ENCODE measurements at regions not wholly inside any gene's neighbourhood (a gene's known extent, or its start where the extent isn't known, plus 50 kb on each side); places are given as distances from the start of the nearest gene placed in this dataset.
A peak's percentile ranks its signal among the peaks of the same experiment; 100 is the strongest.

DNA sequence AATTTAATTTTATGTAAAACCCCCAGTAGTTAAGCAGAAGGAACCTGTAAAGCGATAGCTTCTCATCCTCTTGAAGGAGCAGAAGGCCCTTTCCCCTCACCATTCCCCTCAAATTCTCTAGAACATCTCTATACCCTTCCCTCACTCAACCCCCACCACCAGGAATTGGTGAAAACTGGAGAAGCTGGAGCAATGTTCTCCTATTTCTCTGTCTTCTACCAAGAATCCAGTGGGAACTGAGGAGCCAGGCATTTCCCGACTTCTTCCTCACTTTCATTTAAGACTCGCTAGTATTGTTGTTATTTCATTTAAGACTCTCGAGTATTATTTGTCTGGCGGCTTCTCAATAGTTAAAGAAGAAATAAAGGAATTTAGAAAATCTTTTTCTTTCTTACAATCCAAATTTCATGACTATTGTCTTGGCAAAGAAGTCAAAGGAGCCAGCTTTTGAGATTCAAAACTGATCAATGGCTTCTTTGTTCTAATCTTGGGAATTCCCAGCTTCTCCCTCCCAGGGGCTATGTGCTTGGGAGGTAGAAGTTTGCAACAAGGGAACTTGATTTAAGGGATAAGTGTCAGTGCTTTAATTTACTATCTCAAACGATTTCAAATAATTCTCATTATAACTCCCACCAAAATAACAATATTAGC lies 253.3 kb upstream of the ADGRL2 start:
- H3K23ac ChIP-seq (ENCODE audit: insufficient read length), result no peak overlapping the region
- no peak overlapping the region for H2BK15ac ChIP-seq (ENCODE audit: low read length)
- peak overlapping the region; percentile 96 for H2BK5ac ChIP-seq (ENCODE audit: low read depth, low read length)
- H3K4me2 ChIP-seq (ENCODE audit: insufficient read depth in 1 of 2, low read depth in 2 of 2, low read length in 2 of 2), result peak overlapping the region; percentile 46 to 52
- ChIA-PET CTCF (ENCODE audit: partially characterized antibody) (interaction anchor here (0.6 to 5.5 kb wide), 5 partner anchors 10 to 830 kb away, joined by 3 to 34 read pairs (median 4); no protein-coding TSS in a partner anchor), POLR2A (ENCODE audit: partially characterized antibody) (interaction anchor here (0.7 to 1.8 kb wide), 2 partner anchors 12 to 254 kb away, joined by 3 to 9 read pairs; partner anchors contain the start of gene ADGRL2)
- H3K9ac ChIP-seq (replicated peaks in 1 of 4; ENCODE audit: extremely low read depth in 1 of 4, low read depth in 3 of 4, low read length in 3 of 4), result no peak overlapping the region
- H2BK20ac ChIP-seq (ENCODE audit: low read length), result peak overlapping the region; percentile 92; the same call in 1 of the 2 replicates
- no peaks in the 10 kb centered on the region for H3K79me1 ChIP-seq (ENCODE audit: low read depth, low read length)
- peak overlapping the region; percentile 100 for H2BK120ac ChIP-seq (replicated peaks; ENCODE audit: low read depth, low read length)
- WGBS, 2 experiments (ENCODE audit: extremely low coverage in 1 of 2, insufficient coverage in 1 of 2, insufficient read length in 1 of 2, insufficient replicate concordance in 2 of 2, low coverage in 1 of 2, low lambda C conversion rate in 2 of 2, missing lambda C conversion rate in 1 of 2), result 3 to 100% methylated on average over 1 to 6 of the region's 6 CpGs
- DNase-seq (ENCODE audit: low read depth in 1 of 2, low spot score in 2 of 2), result peak in 1 of 2 experiments; percentile 72
- H3K36me3 ChIP-seq (ENCODE audit: control insufficient read depth in 2 of 4, insufficient read depth in 4 of 4, low read length in 3 of 4), result no peaks in the 10 kb centered on the region
- peak; percentile 92 for FAIRE-seq
- no peaks in the 10 kb centered on the region for H3K9me3 ChIP-seq (ENCODE audit: insufficient read depth in 2 of 2, low read depth in 1 of 2, low read length in 1 of 2)
- H3K23me2 ChIP-seq (ENCODE audit: low read depth, low read length), result no peaks in the 10 kb centered on the region; the same call in 1 of the 2 replicates
- peak overlapping the region; percentile 85; the same call in 1 of the 2 replicates for H3K18ac ChIP-seq (ENCODE audit: extremely low read depth, low read length)
- H2AK5ac ChIP-seq (ENCODE audit: low read depth, low read length), result 0 out of 2 replicates have a peak overlapping the region, but pooled peaks have one; percentile 91
- H3K79me2 ChIP-seq (ENCODE audit: control insufficient read depth in 1 of 2, insufficient read depth in 2 of 2, low read length in 2 of 2), result no peaks in the 10 kb centered on the region
- H2AFZ ChIP-seq (ENCODE audit: low read length), result no peak overlapping the region
- H4K8ac ChIP-seq (ENCODE audit: extremely low read depth, insufficient read depth, low read length), result no peak overlapping the region
- H4K5ac ChIP-seq (ENCODE audit: insufficient read length, low read depth, low read length), result peak overlapping the region; percentile 89
- H3K14ac ChIP-seq (ENCODE audit: insufficient read length), result no peak overlapping the region
- peak overlapping the region; percentile 98 for H4K91ac ChIP-seq (replicated peaks; ENCODE audit: insufficient read length, low read length)
- H4K20me1 ChIP-seq (replicated peaks in 1 of 2; ENCODE audit: control insufficient read depth in 1 of 2, insufficient read depth in 2 of 2, low read length in 2 of 2), result no peaks in the 10 kb centered on the region
- H3K56ac ChIP-seq (replicated peaks; ENCODE audit: insufficient read length, low read depth, low read length), result peak overlapping the region; percentile 63
- peak overlapping the region; percentile 68; the same call in 1 of the 2 replicates for H2BK12ac ChIP-seq (ENCODE audit: low read depth, low read length)
- peak overlapping the region in 1 of 4 experiments; percentile 41; a peak in 1 of 8 replicates for H3K4me3 ChIP-seq (ENCODE audit: extremely low read depth in 1 of 4, insufficient read depth in 2 of 4, low read depth in 3 of 4, low read length in 4 of 4)
- H3K27me3 ChIP-seq (replicated peaks in 1 of 4; ENCODE audit: control insufficient read depth in 3 of 4, extremely low read depth in 1 of 4, insufficient read depth in 3 of 4, low read length in 3 of 4), result no peaks in the 10 kb centered on the region
- H3K4ac ChIP-seq (replicated peaks; ENCODE audit: insufficient read length, low read depth, low read length), result peak overlapping the region; percentile 11
- peaks cover 1 to 22% (median 12%) of the 10 kb centered on the region in 4 experiments for H3K4me1 ChIP-seq (replicated peaks in 1 of 4; ENCODE audit: control insufficient read depth in 3 of 4, insufficient read depth in 4 of 4, low read length in 3 of 4)
- peak overlapping the region; percentile 68 for H3K27ac ChIP-seq (ENCODE audit: low read depth, low read length)
- TF ChIP-seq NANOG (IDR thresholded peaks at IDR 0.05; ENCODE audit: insufficient read depth, low read depth, low read length, poor library complexity, severe bottlenecking), result peak; percentile 84
- peak in 1 of 2 experiments; percentile 91; a peak in 1 of 3 replicates for TF ChIP-seq EP300 (IDR thresholded peaks at IDR 0.05; ENCODE audit: borderline replicate concordance in 1 of 2, low read depth in 2 of 2, low read length in 2 of 2)
- no peak for TF ChIP-seq POU5F1 (IDR thresholded peaks at IDR 0.05; ENCODE audit: low read depth, low read length)

Data from H1 (cell line).